LHCN-M2 (cell line): ENCODE measurements at regions not wholly inside any gene's neighbourhood (a gene's known extent, or its start where the extent isn't known, plus 50 kb on each side); places are given as distances from the start of the nearest gene placed in this dataset.

Experiments used
- DNase-seq: peaks from one replicate; pipeline ENCODE4 v3.0.0-alpha.2; 2012; ENCODE audit warnings: low read depth

DNA sequence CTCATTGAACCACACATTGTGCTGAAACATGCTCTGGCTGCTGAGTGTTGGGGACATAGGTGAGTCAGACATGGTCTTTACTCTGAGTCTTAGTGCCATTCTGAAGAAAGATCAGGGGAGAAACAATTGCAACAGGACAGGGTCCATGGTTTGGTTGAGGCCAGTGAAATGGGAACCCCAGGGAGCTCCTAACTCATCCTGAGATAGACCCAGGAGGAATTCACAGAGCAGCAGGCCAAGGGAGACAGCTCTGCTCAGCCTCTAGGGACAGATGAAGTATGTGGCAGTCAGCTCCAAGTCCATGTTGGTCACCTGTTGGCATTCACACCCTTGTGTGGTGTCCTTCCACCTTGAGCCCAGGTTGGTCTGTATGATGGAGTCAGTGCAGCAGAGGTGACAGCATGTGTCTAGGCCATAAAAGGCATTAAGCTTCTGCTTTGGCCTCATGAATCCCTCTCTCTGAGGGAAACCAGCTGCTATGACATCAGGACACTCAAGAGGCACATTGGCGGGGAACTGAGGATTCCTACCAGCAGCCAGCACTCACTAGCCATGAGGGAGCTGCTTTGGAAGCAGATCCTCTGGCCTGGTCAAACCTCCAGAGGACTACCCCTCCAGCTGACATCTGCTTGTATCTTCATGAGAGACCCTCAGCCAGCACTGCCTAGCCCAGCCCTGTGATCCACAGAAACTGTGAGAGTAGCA, 50.3 kb upstream of the MYEOV start:
- no peak for DNase-seq
